ENCODE measurements at regions not wholly inside any gene's neighbourhood (a gene's known extent, or its start where the extent isn't known, plus 50 kb on each side); places are given as distances from the start of the nearest gene placed in this dataset.

GRCh38 chr15:75134748-75135147 lies 66.9 kb upstream of the C15orf39 start:
- Mint-ChIP-seq H3K9me3 (no peaks in the 10 kb centered on the region), H3K4me1 (ENCODE audit: low read depth) (peaks cover 9% of the 10 kb centered on the region), H3K27me3 (no peaks in the 10 kb centered on the region), H3K27ac (no peak overlapping the region), H3K36me3 (ENCODE audit: low read depth) (no peaks in the 10 kb centered on the region), H3K4me3 (no peak overlapping the region)
- Histone ChIP-seq H3K4me1 (ENCODE audit: insufficient read depth, low read length) (peaks cover 7% of the 10 kb centered on the region), H3K36me3 (ENCODE audit: insufficient read depth, low read length) (no peaks in the 10 kb centered on the region), H3K27ac (ENCODE audit: low read depth in 1 of 2, low read length in 2 of 2) (no peak overlapping the region), H3K27me3 (ENCODE audit: control insufficient read depth in 1 of 2, insufficient read depth in 2 of 2, low read length in 2 of 2) (no peaks in the 10 kb centered on the region), H3K4me3 (ENCODE audit: low read length) (no peak overlapping the region), H3K9me3 (ENCODE audit: control insufficient read depth in 1 of 2, insufficient read depth in 1 of 2, low read length in 2 of 2) (peaks cover 0 to 9% of the 10 kb centered on the region in 2 experiments)
- intact Hi-C loops (cut with DNase I, micrococcal nuclease) = no loop called here
- ChIA-PET POLR2A (no interaction called here), CTCF (interaction anchor here (0.7 kb wide), 1 partner anchor 266 kb away, joined by 3 read pairs; no protein-coding TSS in a partner anchor)
- TF ChIP-seq, protein P1, sequence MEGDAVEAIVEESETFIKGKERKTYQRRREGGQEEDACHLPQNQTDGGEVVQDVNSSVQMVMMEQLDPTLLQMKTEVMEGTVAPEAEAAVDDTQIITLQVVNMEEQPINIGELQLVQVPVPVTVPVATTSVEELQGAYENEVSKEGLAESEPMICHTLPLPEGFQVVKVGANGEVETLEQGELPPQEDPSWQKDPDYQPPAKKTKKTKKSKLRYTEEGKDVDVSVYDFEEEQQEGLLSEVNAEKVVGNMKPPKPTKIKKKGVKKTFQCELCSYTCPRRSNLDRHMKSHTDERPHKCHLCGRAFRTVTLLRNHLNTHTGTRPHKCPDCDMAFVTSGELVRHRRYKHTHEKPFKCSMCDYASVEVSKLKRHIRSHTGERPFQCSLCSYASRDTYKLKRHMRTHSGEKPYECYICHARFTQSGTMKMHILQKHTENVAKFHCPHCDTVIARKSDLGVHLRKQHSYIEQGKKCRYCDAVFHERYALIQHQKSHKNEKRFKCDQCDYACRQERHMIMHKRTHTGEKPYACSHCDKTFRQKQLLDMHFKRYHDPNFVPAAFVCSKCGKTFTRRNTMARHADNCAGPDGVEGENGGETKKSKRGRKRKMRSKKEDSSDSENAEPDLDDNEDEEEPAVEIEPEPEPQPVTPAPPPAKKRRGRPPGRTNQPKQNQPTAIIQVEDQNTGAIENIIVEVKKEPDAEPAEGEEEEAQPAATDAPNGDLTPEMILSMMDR (IDR thresholded peaks at IDR 0.05) = no peak
- no peak for DNase-seq
- ATAC-seq (ENCODE audit: poor library complexity) = no peak

DNA sequence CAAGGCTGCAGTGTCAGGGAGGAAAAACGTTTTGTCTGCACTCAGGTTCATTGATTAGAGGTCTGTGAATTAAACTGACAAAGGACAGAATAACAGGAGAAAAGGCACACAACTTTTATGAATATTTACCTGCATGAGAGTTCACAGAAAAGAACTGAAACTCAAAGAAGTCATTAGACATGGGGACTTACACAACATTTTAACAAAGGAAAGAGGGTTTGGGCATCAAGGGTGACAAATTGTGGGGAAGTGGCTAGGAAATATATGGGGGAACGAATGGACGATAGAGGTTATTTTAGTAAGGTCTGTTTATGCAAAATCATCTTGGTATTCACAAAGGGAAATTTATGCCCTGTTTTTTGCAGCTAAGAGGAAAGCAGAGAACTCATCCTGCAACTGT lies 65.6 kb upstream of the C15orf39 start:
- ChIA-PET POLR2A (no interaction called here), CTCF (no interaction called here)
- peaks cover 3% of the 10 kb centered on the region for H3K4me1 Mint-ChIP-seq (ENCODE audit: low read depth)

GRCh38 chr15:75136758-75137157 lies 64.9 kb upstream of the C15orf39 start:
- Mint-ChIP-seq H3K4me3 (no peak overlapping the region), H3K27ac (no peak overlapping the region), H3K9me3 (peaks cover 4% of the 10 kb centered on the region), H3K27me3 (no peaks in the 10 kb centered on the region), H3K4me1 (ENCODE audit: low read depth) (no peaks in the 10 kb centered on the region), H3K36me3 (ENCODE audit: low read depth) (no peaks in the 10 kb centered on the region)
- TF ChIP-seq, protein P1 (IDR thresholded peaks at IDR 0.05) = no peak
- H3K36me3 ChIP-seq (ENCODE audit: insufficient read depth, low read length) = no peaks in the 10 kb centered on the region
- H3K27ac ChIP-seq (ENCODE audit: low read depth in 1 of 2, low read length in 2 of 2) = no peak overlapping the region
- H3K4me3 ChIP-seq (ENCODE audit: low read length) = no peak overlapping the region
- H3K9me3 ChIP-seq (ENCODE audit: control insufficient read depth in 1 of 2, insufficient read depth in 1 of 2, low read length in 2 of 2) = peaks cover 0 to 19% of the 10 kb centered on the region in 2 experiments
- H3K27me3 ChIP-seq (ENCODE audit: control insufficient read depth in 1 of 2, insufficient read depth in 2 of 2, low read length in 2 of 2) = no peaks in the 10 kb centered on the region
- DNase-seq (no peak), ATAC-seq (ENCODE audit: poor library complexity) (no peak)
- intact Hi-C loops (cut with DNase I, micrococcal nuclease) = no loop called here
- H3K4me1 ChIP-seq (ENCODE audit: insufficient read depth, low read length) = no peaks in the 10 kb centered on the region
- CTCF ChIA-PET = no interaction called here
- POLR2A ChIA-PET = no interaction called here

More for the DNA sequence above, 65.6 kb upstream of the C15orf39 start:
- intact Hi-C loops (cut with DNase I, micrococcal nuclease) = no loop called here
- Histone ChIP-seq H3K27me3 (ENCODE audit: control insufficient read depth in 1 of 2, insufficient read depth in 2 of 2, low read length in 2 of 2) (no peaks in the 10 kb centered on the region), H3K36me3 (ENCODE audit: insufficient read depth, low read length) (no peaks in the 10 kb centered on the region), H3K4me1 (ENCODE audit: insufficient read depth, low read length) (no peaks in the 10 kb centered on the region), H3K4me3 (ENCODE audit: low read length) (no peak overlapping the region), H3K27ac (ENCODE audit: low read depth in 1 of 2, low read length in 2 of 2) (no peak overlapping the region), H3K9me3 (ENCODE audit: control insufficient read depth in 1 of 2, insufficient read depth in 1 of 2, low read length in 2 of 2) (peaks cover 0 to 13% of the 10 kb centered on the region in 2 experiments)
- no peak overlapping the region for H3K27ac Mint-ChIP-seq
- no peaks in the 10 kb centered on the region for H3K36me3 Mint-ChIP-seq (ENCODE audit: low read depth)
- ATAC-seq (ENCODE audit: poor library complexity) = no peak
- no peaks in the 10 kb centered on the region for H3K27me3 Mint-ChIP-seq
- H3K4me3 Mint-ChIP-seq = no peak overlapping the region
- TF ChIP-seq, protein P1 (IDR thresholded peaks at IDR 0.05) = no peak
- peaks cover 4% of the 10 kb centered on the region for H3K9me3 Mint-ChIP-seq
- DNase-seq = no peak

Data from CD4-positive, alpha-beta T cell (primary cell).